ENCODE measurements at regions not wholly inside any gene's neighbourhood (a gene's known extent, or its start where the extent isn't known, plus 50 kb on each side); places are given as distances from the start of the nearest gene placed in this dataset.

- TF ChIP-seq CTCF (conservative IDR thresholded peaks at IDR 0.05; ENCODE audit: low read length) (no peak), EZH2phosphoT487 (IDR thresholded peaks at IDR 0.05; ENCODE audit: borderline replicate concordance) (no peak)
These were observed 72.6 kb upstream of the GALNT9 start for GRCh38 chr12:132401982-132402381.
